HG03432 (cell line): ENCODE measurements at regions not wholly inside any gene's neighbourhood (a gene's known extent, or its start where the extent isn't known, plus 50 kb on each side); places are given as distances from the start of the nearest gene placed in this dataset.

ENCODE experiments used
- ATAC-seq: cut with Tn5 transposase; IDR thresholded peaks from one replicate; pipeline ENCODE4 v1.9.1; 2021; ENCODE audit warnings: mild to moderate bottlenecking, moderate library complexity; ENCODE audit not compliant: unreplicated experiment

- peak; percentile 77 for ATAC-seq
Measured at GRCh38 chr7:50166997-50167965, 74.2 kb upstream of the ZPBP start.

DNA sequence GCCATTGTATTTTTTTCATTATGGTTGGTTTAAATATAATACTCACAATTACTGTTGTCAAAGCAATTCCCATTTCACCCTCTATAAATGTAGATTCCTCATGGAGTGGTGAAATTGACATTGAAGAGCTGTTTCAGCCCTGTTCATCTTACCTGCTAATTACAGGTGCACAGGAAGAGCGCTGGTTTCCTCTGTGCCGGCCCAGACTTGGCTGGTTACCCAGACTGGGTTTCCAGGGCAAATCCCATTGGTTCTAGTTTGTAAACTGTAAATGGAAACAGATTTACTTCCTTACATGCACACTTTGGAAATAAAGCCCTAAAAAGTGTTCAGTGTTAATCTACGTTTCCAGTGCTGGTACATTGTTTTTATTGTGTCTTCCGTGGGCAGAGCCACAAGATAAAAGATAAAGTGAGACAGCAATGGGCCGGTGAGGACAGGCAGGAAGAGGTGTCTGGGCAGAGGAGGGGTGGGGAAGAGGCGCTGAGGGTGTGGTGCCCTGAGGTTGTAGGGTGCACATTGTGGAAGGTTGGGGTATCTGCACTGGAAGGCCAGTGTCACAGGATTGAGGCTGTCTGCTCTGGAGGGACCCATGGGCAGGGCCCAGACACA is 71.6 kb upstream of the ZPBP start:
- ATAC-seq, result no peak

- ATAC-seq, result no peak
Measured at GRCh38 chr7:50160206-50160605, 67.2 kb upstream of the ZPBP start.

DNA sequence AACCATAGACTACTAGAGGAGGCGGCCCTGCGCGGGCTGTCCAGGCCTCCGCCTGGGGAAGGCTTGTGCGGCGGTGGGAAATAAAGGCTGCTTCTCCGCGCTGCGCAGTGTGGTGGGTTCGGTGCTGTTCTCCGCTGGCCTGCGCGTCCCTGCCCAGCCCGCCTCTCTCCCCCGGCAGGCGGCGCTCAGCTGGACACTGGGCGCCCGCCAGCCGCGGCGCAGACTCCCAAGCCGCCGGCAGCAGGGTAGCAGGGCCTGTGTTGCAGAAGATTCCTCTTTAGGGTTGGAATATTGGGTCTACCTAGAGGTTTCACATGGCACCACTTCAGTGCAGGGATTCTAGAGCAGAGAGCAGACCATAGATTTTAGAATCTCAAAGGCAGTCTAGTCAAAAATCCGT is 66.1 kb upstream of the ZPBP start:
- ATAC-seq, result no peak

DNA sequence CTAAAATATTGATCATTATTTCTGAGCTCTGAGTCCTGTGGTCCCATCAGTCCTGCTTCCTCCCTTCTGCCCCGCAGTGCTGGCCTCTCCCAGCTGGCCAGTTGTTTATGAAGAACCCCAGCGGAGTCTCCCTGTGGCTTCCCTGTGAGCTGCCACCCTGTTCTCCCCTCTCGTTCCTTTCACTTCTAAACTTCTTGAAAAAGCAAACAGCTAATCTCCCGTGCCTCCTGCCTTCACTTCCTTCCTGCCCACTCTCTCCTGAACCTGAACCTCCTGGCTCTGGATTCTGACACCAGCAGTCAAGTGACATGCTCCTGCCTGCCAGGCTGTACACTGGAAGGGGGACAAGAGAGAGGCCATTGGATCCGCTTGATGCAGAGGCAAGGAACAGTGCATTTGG is 63.7 kb upstream of the ZPBP start:
- ATAC-seq, result no peak

GRCh38 chr7:50156163-50156562 is 63.1 kb upstream of the ZPBP start:
- no peak for ATAC-seq

DNA sequence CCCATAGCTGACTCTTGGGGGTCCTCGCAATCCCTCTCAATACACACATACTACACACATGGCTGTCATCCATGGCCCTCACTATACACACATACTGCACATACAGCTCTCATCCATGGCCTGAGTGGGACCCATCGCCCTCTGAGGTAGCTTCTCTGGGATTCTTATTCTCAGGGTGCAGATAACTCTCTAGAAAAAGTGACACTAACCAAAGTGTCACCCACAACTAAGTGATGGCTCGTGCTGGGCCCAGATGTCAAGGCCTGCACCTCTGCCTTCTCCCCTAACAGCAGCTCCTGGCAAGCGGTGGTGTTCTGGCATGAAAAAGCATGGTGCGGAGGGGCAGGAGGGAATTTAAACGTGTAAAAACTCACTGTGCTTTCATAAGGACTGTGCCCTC is 62.7 kb upstream of the ZPBP start:
- ATAC-seq, result no peak

DNA sequence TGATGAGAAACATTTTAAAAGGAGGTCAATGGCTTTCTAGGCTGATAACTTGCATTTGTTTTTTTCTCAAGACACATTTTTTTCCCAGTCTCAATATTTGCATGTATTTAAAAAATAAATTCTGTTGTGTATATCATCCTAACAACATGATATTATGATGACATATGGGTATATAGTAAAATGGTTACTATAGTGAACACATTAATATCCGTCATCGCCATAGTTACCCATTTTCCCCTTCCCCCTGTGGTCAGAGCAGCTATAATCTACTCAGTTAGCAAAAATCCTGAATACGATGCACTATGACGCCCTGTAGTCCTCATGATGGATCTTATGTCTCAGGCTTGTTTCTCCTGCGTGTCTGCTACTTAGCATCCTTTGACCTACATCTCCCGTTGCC is 60.9 kb upstream of the ZPBP start:
- no peak for ATAC-seq

DNA sequence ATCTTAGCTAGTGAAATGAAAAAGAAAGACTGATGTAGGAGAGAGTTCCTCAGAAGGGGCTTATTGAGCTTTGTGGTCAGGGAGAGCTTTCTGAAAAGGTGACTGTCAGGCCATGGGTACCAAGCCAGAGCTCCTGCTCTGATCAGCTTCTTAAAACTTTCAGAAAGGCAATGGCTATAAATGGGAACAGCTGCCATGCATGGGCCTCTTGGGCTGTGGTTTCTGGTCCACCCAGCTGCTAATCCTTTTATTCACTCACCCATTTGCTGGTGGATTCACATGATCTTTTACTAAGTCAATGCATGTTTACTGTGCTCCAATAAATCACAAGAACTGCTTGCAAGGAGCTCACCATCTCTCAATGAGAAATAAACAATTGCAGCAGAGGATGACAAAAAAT is 60.1 kb upstream of the ZPBP start:
- ATAC-seq, result peak; percentile 54

DNA sequence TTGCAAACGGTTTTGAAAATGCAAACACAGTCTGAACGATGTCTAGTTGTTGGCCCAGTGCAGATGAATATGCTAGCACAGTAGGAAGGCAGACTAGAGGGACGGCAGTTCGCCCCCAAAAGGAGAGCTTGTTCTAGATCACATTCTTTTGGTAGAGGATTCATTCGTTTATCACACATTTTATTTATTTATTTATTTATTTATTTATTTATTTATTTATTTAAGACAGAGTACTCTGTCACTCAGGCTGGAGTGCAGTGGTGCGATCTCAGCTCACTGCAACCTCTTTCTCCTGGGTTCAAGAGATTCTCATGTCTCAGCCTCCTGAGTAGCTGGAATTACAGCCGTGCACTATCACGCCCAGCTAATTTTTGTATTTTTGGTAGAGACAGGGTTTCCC is 59.4 kb upstream of the ZPBP start:
- ATAC-seq, result no peak

DNA sequence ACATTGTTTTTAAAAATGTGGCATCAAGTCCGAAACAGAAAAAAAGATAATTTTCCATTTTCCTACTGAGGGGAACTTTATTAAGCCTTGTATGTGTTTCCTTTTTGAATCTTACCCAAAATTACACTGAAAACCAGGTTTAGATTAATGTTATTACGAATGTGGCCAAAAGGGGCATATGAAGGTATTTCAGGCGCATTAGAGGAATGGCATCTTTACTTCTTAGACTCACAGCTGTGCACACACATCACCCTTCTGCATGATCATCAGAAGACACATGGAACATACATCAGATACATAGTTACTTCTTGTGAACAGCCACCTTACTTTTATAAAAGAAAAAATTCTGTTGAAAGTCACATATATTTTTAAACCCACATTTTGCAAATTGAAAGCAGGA is 58.6 kb upstream of the ZPBP start:
- ATAC-seq, result no peak

GRCh38 chr7:50151001-50151400 is 58.0 kb upstream of the ZPBP start:
- ATAC-seq, result no peak

DNA sequence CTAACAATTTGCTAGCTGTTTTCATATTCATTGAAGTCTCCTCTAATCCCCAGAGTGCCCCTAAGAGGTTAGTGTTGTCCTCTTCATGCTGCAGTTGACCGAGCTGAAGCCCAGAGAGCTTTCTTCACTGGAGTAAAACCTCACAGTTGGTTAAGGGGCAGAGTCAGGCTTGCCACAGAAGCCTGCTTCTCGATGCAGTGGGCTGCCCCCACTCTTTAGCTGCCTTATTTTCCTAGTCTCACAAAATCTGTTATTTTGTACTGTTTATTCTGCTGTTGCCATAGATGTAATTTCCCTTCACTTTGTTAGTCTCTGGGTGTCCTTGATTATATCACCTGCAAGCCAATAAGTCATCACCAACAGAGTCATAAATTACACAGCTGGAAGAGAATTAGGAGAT is 56.3 kb upstream of the ZPBP start:
- no peak for ATAC-seq

DNA sequence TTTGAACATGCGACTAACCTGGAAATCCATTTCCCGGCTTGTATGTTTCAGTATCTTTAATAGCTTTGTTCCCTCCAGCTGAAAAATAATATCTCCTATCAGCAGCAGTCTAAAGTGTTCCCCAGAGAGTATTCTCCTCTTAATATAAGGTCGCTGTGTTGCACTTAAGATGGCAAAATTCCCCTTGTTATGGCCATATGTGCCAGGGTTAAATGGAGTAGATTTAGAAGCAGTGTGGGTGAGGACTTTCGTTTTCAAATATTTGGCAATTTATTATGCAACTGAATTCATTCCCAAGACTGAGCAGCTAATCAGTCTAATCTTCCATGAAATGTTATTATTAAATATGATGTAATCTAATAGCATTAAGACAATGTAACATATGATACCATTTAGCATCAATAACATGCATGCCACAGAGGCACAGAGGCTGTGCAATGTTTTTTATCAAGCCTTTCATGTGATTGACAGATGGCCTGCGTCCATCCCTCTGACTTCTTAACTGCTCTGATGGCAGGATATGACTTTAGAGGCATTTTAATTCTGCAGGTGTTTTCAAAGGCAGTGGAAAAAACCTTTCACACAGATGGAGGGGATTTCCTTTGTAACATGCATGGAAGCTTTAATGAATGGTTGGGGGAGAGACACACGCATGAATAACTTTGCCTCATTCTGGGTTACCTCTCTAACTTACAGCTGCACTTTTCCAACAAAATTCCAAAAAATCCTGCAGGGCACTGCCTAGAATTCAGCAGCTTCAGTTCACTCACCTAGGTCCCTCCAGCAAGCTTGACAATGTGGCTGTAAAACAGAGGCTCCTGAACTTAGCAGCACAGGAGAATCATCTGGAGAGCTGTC is 55.1 kb upstream of the ZPBP start:
- ATAC-seq, result peak; percentile 54

DNA sequence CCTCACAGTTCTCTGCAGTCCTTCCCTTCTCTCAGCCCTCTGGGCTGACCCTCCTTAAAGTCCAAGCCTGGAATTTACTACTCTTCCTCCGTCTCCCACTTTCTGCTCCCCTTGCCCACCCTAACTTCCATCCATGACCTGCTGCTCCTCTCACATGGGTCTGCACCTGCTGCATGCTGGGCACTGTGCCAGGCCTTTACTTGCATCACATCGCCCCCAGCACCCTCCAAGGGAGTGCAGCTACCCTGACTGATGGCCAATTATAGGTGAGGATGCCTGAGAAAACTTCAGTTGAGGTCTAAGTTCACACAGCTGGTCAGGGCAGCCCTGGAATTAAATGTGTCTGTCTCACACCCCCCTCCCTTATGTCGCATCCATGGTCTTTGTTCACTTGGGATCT is 53.6 kb upstream of the ZPBP start:
- ATAC-seq, result no peak

DNA sequence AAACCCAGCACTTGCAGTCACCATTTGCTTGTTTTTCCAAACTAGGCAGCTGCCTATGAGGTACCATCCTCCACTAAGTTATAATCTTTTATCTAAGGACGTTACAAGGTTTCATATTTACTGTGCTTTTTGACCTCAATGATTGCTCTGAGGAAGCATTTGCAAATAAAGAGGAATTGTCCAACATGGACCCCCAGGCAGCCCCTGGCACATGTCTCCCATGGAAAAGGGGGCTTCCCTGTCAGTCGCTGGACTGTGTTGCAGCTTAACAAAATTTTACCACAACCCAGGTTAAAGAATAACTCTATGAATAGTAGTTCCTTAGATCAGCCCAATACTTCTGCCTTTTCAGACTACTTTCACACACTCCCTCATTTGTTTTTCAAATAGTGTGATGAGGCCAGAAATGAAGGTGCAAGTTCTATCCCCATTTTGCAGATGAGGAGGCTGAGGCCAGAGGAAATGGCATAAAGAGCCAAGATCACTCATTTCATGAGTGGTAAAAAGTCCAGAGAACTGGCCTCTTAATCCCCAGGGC is 52.8 kb upstream of the ZPBP start:
- ATAC-seq, result peak; percentile 43

- ATAC-seq, result no peak
Measured at GRCh38 chr7:50145226-50145625, 52.2 kb upstream of the ZPBP start.
